HG02885 (cell line): ENCODE measurements at regions not wholly inside any gene's neighbourhood (a gene's known extent, or its start where the extent isn't known, plus 50 kb on each side); places are given as distances from the start of the nearest gene placed in this dataset.
A peak's percentile ranks its signal among the peaks of the same experiment; 100 is the strongest.

Experiments used
- ATAC-seq: cut with Tn5 transposase; IDR thresholded peaks from one replicate; pipeline ENCODE4 v1.9.1; 2021; ENCODE audit warnings: mild to moderate bottlenecking; ENCODE audit not compliant: unreplicated experiment, poor library complexity

DNA sequence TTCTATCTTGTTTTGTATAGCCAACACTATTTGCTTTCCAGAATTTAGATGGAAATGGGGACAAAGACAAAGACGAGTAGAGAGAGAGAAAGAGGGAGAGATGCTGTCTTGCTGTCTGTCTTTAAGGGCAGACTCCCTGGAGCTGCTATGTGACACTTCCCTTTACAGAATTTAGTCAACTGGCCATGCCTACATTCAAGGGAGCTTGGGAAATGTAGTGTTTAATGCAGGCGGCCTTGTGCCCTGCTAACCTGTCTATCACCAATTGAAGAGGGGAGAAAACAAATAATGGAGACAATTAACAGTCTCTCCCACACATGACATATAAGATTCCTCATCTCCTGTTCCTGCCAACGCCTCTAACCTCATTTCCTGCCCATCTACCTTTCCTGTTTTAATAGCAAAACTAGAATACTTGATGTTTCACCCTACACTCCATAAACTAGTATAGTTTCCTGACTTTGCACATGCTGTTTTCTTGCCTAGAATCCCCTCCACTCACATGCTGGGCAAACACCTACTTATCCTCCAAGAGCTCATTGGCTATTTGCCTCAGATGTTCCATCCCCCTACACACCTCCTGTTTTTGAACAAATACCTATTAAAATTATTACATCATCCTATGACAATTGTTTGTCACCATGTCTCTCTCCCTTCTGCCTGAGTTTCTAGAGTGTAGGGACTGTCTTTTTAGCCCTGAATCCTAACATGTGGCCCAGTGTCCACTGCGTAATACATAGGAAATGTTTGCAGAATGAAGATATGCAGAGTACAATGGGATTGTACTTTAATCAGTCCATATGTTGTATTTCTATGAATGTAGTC, 117.2 kb downstream of the SLC25A24 start:
- ATAC-seq, result no peak

GRCh38 chr1:108082001-108082400, 117.0 kb upstream of the VAV3 start:
- no peak for ATAC-seq

DNA sequence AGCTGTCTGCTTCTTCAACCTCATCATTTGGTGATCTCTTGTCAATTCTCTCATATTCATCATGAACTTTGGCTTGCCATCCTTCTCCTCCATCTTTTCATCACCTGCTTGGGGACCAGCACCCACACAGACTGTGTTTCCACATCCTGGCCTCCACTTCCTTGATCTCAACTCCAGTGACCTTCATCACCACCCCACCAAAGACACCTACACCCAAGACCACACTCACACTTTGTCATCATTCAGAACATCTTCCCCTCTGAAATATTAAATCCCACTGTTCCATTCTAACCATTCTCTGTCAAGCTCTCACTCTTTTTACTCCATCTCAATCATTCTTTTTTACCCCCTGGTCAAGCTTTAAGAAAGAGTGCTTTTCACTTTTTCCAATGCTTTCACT, 115.5 kb upstream of the VAV3 start:
- ATAC-seq, result no peak

DNA sequence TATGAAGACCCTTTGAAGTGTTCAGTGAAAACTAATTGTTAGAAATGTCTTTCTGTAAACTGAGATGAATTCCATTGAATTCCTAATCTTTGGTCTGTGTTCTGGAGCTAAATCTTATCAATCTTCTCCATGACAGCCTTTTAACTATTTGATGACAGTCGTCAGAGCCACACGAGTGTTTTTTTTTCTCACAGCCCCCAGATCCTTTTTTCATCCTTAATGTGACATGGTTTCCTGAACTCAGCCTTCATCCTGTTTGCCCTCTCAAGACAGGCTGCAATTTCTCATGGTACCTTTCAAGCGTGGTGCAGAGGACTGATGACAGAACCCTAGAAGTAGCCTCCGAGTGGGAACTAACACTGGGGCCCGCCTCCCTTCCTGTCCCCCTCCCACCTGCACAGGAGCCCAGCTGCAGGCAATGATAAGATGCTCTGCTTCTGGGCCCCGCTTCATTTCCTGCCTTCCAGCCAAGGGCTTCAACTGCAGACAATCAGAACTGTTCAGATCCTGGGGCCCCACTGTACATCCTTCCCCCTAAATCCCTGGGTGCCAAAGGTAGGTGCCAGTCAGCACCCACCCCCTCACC, 114.6 kb upstream of the VAV3 start:
- no peak for ATAC-seq

DNA sequence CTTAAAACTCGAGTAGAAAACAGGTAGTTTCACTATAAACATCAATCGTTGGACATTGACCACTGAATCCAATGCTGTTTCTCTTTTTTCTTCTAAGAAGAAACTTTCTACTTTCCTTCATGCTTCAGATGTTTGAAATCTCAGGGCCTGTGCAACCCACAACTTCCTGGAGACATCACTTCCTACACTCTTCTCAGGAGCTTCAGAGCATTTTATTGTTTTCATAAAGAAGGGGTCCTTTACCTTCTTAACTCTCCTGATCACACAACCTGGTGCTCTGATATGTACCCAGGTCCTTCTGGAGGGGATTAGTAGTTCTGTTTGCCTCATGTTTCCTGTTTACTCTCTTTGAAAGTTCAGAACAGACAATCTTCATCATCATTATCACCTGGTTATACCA, 113.0 kb upstream of the VAV3 start:
- no peak for ATAC-seq

GRCh38 chr1:108075055-108075454, 110.1 kb upstream of the VAV3 start:
- ATAC-seq, result peak; percentile 82

- no peak for ATAC-seq
Measured at GRCh38 chr1:108072776-108073175, 107.8 kb upstream of the VAV3 start.

DNA sequence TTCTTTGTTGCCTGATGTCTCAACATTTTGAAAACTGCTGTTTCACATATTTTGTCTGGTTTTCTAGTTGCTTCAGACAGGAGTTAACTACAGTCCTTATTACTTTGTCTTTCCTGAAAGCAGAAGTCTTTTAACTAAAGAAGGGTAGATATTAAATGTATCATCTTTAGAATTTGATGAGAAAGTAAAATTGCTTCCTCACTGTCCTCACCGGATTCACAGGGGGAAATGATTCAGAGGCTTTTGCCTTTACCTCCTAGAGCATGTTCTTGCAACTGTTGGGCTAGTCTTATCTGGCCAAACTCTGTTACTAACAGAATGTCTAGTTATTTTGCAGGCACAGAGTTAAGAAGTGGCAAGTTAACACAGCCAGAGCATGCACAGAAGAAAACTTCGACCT, 107.2 kb upstream of the VAV3 start:
- no peak for ATAC-seq

GRCh38 chr1:108071601-108072000, 106.6 kb upstream of the VAV3 start:
- ATAC-seq, result peak; percentile 75

- no peak for ATAC-seq
Measured at GRCh38 chr1:108070662-108071061, 105.7 kb upstream of the VAV3 start.

- ATAC-seq, result no peak
Measured at GRCh38 chr1:108067884-108068540, 103.0 kb upstream of the VAV3 start.

DNA sequence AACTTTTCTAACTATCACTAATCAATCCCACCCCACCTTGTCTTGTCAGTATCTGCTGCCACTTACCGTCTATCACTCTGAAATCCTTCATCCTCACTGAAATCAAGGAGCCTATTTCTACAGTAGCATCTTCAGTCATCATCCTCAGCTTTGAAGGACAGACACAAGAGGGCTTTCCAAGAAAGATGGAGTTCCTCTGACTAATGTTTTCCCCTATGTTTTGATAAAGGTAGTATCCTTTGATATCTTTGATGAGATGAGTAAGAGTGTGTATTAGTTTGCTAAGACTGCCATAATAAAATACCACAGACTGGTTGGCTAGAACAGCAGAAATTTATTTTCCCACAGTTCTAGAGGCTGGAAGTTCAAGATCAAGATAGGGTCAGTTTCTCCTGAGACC, 101.8 kb upstream of the VAV3 start:
- no peak for ATAC-seq

GRCh38 chr1:108064255-108064654, 99.3 kb upstream of the VAV3 start:
- ATAC-seq, result no peak

- ATAC-seq, result no peak
Measured at GRCh38 chr1:108063703-108064102, 98.7 kb upstream of the VAV3 start.

GRCh38 chr1:108059945-108060344, 95.0 kb upstream of the VAV3 start:
- ATAC-seq, result no peak

DNA sequence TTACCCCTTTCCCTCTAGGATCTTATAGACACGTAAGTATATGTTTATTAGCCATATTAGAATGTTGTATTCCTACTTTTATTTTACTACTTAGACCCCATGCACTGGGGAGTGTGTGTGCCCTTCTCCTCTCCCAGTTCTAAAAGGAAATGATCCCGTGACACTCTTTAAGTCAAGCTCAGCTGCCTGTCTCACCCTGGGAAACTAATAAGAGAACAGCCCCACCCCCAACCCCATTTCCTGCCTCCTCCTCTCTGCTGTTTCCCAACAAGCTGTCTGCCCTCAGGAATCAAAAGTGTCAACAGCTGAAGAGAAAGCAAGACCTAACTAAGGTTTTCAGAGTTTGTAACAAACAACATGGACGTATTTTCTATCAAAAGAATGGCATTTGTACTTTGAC, 92.6 kb upstream of the VAV3 start:
- ATAC-seq, result no peak

GRCh38 chr1:108056436-108056990, 91.5 kb upstream of the VAV3 start:
- no peak for ATAC-seq

- ATAC-seq, result no peak
Measured at GRCh38 chr1:108055387-108055786, 90.4 kb upstream of the VAV3 start.

GRCh38 chr1:108054396-108054795, 89.4 kb upstream of the VAV3 start:
- no peak for ATAC-seq

DNA sequence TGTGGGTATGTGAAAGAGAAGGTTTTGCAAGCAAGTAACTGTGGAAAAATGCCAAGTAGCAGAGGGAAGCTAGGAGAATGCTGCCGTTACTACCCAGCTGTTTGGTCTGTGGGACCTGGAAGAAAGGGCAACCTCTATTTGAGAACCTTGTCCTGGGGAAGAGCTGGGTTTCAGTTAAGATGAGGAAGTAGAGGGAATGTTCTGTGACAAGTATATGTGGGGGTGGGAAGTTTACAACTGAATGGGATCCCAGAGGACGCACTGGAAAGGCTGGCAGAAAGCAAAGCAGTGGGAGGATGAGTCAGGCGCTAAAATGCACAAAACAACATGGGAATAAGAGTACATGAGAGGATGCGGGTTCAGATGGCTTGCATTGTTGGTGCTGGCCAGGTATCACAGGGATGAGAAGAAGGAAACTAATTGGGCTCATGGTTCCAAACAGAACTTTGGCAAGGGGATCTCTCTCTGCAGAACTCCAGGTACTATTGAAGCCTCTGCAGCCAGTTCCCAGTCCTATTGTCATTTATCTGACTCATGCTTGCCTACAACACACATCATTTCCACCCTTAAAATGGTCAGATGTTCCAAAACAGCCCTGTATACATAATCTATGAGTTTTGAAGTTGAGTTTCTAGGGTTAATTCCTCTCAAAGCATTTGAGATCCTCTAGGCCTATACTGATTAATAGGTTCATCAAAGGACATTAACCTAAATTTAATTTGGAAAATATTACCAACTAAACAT, 88.5 kb upstream of the VAV3 start:
- no peak for ATAC-seq
